ENCODE measurements at regions not wholly inside any gene's neighbourhood (a gene's known extent, or its start where the extent isn't known, plus 50 kb on each side); places are given as distances from the start of the nearest gene placed in this dataset.

- DNase-seq, result no peak
- H3K9me3 Mint-ChIP-seq (ENCODE audit: unreplicated experiment), result no peaks in the 10 kb centered on the region
- H3K36me3 Mint-ChIP-seq (ENCODE audit: unreplicated experiment), result peaks cover 4% of the 10 kb centered on the region
- no peaks in the 10 kb centered on the region for H3K4me1 Mint-ChIP-seq (ENCODE audit: low read depth, unreplicated experiment)
- H3K27ac Mint-ChIP-seq (ENCODE audit: unreplicated experiment), result no peak overlapping the region
- TF ChIP-seq, protein P1, sequence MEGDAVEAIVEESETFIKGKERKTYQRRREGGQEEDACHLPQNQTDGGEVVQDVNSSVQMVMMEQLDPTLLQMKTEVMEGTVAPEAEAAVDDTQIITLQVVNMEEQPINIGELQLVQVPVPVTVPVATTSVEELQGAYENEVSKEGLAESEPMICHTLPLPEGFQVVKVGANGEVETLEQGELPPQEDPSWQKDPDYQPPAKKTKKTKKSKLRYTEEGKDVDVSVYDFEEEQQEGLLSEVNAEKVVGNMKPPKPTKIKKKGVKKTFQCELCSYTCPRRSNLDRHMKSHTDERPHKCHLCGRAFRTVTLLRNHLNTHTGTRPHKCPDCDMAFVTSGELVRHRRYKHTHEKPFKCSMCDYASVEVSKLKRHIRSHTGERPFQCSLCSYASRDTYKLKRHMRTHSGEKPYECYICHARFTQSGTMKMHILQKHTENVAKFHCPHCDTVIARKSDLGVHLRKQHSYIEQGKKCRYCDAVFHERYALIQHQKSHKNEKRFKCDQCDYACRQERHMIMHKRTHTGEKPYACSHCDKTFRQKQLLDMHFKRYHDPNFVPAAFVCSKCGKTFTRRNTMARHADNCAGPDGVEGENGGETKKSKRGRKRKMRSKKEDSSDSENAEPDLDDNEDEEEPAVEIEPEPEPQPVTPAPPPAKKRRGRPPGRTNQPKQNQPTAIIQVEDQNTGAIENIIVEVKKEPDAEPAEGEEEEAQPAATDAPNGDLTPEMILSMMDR (IDR thresholded peaks at IDR 0.05; ENCODE audit: partially characterized antibody, unreplicated experiment), result no peak
- H3K4me3 Mint-ChIP-seq (ENCODE audit: unreplicated experiment), result no peak overlapping the region
- peaks cover 4% of the 10 kb centered on the region for H3K27me3 Mint-ChIP-seq (ENCODE audit: unreplicated experiment)
Measured at GRCh38 chr10:44662051-44662450, 249.1 kb upstream of the TMEM72 start.

DNA sequence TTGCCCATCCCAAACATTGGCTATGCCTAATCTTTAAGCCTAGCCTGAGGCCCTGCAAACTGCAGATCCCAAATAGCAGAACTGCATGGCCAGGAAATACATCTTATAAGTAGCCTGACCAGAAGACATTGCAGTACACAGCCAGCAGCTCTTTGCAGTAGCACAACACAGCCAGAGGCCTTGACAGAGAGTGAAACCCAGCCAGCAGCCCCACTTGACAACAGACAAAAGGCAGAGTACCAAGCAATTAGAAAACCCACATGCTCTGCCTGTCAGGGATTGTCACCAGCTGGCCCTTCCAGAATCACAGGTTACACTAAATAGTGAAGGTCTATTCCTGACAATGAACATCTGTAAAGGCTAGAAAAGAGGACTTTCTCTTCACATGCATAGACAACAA lies 242.8 kb upstream of the TMEM72 start:
- TF ChIP-seq, protein P1 (IDR thresholded peaks at IDR 0.05; ENCODE audit: partially characterized antibody, unreplicated experiment), result no peak
- Mint-ChIP-seq H3K27me3 (ENCODE audit: unreplicated experiment) (peaks cover 4% of the 10 kb centered on the region), H3K36me3 (ENCODE audit: unreplicated experiment) (peaks cover 4% of the 10 kb centered on the region), H3K4me3 (ENCODE audit: unreplicated experiment) (no peak overlapping the region), H3K4me1 (ENCODE audit: low read depth, unreplicated experiment) (no peaks in the 10 kb centered on the region), H3K27ac (ENCODE audit: unreplicated experiment) (no peak overlapping the region), H3K9me3 (ENCODE audit: unreplicated experiment) (no peaks in the 10 kb centered on the region)
- DNase-seq, result no peak

DNA sequence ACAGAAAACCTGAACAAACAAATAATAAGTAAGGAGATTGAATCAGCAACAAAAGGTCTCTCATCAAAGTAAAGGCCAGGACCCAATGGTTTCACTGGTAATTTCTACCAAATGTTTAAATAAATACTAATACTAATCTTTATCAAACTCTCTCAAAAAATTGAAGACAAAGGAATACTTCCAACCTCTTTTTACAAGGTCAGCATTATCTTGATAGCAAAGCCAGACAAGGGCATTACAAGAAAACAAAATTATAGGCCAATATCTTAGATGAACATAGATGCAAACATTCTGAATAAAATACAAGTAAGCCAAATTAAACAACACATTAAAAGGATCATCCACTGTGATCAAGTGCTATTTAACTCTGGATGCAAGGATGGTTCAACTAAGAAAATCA lies 239.8 kb upstream of the TMEM72 start:
- Mint-ChIP-seq H3K9me3 (ENCODE audit: unreplicated experiment) (no peaks in the 10 kb centered on the region), H3K27ac (ENCODE audit: unreplicated experiment) (no peak overlapping the region), H3K4me3 (ENCODE audit: unreplicated experiment) (no peak overlapping the region), H3K4me1 (ENCODE audit: low read depth, unreplicated experiment) (no peaks in the 10 kb centered on the region), H3K27me3 (ENCODE audit: unreplicated experiment) (no peaks in the 10 kb centered on the region), H3K36me3 (ENCODE audit: unreplicated experiment) (no peaks in the 10 kb centered on the region)
- TF ChIP-seq, protein P1 (IDR thresholded peaks at IDR 0.05; ENCODE audit: partially characterized antibody, unreplicated experiment), result no peak
- DNase-seq, result no peak

GRCh38 chr10:44673245-44673983 lies 237.7 kb upstream of the TMEM72 start:
- Mint-ChIP-seq H3K27me3 (ENCODE audit: unreplicated experiment) (no peaks in the 10 kb centered on the region), H3K27ac (ENCODE audit: unreplicated experiment) (no peak overlapping the region), H3K36me3 (ENCODE audit: unreplicated experiment) (no peaks in the 10 kb centered on the region), H3K4me3 (ENCODE audit: unreplicated experiment) (no peak overlapping the region), H3K9me3 (ENCODE audit: unreplicated experiment) (no peaks in the 10 kb centered on the region), H3K4me1 (ENCODE audit: low read depth, unreplicated experiment) (no peaks in the 10 kb centered on the region)
- DNase-seq, result no peak
- TF ChIP-seq, protein P1 (IDR thresholded peaks at IDR 0.05; ENCODE audit: partially characterized antibody, unreplicated experiment), result no peak

DNA sequence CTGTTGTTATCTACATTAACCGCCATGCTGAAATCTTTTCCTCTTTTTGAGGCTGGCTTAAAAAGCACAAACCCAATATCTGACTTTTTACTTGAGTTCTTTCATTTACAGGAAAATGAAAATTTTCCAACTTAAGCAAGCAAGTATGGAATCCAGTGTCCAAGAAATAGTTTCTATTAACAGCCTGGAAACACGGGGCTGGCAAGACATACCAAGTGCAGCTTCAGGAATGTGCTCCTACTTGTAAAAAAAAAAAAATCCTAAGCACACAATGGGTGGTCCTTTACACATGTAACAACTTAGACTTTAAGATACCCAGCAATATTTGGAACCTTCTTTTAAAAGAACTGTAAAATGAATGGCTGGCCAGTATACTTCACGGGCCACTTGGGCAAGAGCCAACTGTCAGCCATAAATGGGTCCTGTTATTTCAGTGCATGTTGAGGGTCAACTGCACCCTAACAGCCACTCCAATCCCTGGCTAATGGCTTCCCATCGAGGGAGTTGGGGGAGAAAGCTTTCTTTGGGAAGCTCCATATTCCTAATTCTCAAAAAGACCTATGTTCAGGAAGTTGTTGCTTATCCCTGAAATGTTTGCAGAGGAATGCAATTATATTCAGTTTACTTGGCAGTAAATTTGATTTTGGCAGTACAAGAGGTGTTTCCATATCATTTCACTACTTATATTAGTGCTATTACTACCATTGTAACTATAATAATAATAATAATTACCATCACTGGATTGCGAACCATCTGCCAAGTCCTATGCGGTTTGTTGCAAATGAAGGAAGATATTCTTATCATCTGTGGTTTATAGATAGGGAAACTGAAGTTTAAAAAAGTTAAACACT lies 236.4 kb upstream of the TMEM72 start:
- TF ChIP-seq, protein P1 (IDR thresholded peaks at IDR 0.05; ENCODE audit: partially characterized antibody, unreplicated experiment), result no peak
- H3K9me3 Mint-ChIP-seq (ENCODE audit: unreplicated experiment), result no peaks in the 10 kb centered on the region
- no peak for DNase-seq
- no peaks in the 10 kb centered on the region for H3K27me3 Mint-ChIP-seq (ENCODE audit: unreplicated experiment)
- no peak overlapping the region for H3K27ac Mint-ChIP-seq (ENCODE audit: unreplicated experiment)
- H3K4me1 Mint-ChIP-seq (ENCODE audit: low read depth, unreplicated experiment), result no peaks in the 10 kb centered on the region
- H3K36me3 Mint-ChIP-seq (ENCODE audit: unreplicated experiment), result no peaks in the 10 kb centered on the region
- no peak overlapping the region for H3K4me3 Mint-ChIP-seq (ENCODE audit: unreplicated experiment)

All from glutamatergic neuron (in vitro differentiated cells).